HL-60 (cell line): ENCODE measurements at regions not wholly inside any gene's neighbourhood (a gene's known extent, or its start where the extent isn't known, plus 50 kb on each side); places are given as distances from the start of the nearest gene placed in this dataset.

Source experiments
- DNase-seq, 2 experiments: peaks; one replicate each; pipeline ENCODE4 v3.0.0-alpha.2; 2010 to 2020; ENCODE audit warnings: low read depth in 1 of 2, low spot score in 1 of 2
- H3K27ac ChIP-seq: fragments of 250-450 bp; sonication (Bioruptor Pico); replicated peaks from 2 replicates; pipeline ENCODE4 v1.5.1; 2020; ENCODE audit warnings: mild to moderate bottlenecking, moderate library complexity
- H3K27me3 ChIP-seq: fragments of 250-450 bp; sonication (Bioruptor Pico); 2 replicates; pipeline ENCODE4 v1.5.1; 2021; ENCODE audit warnings: mild to moderate bottlenecking, moderate library complexity; ENCODE audit not compliant: insufficient read depth, poor library complexity, severe bottlenecking
- H3K4me3 ChIP-seq: replicated peaks from 2 replicates; pipeline ENCODE4 v1.5.1; 2011; ENCODE audit warnings: mild to moderate bottlenecking, control low read depth, low read length; ENCODE audit not compliant: insufficient read depth
- CTCF ChIP-seq: IDR thresholded peaks from one replicate; pipeline ENCODE4 v1.5.1; 2011; ENCODE audit warnings: low read length, control low read depth, inconsistent platforms; ENCODE audit not compliant: insufficient read depth
- GABPA ChIP-seq: IDR thresholded peaks from 2 replicates; pipeline ENCODE4 v1.6.1; 2012; ENCODE audit warnings: low read depth
- POLR2AphosphoS5 ChIP-seq: IDR thresholded peaks from 2 replicates; pipeline ENCODE4 v1.6.1; 2012; ENCODE audit warnings: low read depth
- REST ChIP-seq: IDR thresholded peaks from 2 replicates; pipeline ENCODE4 v1.6.1; 2012; ENCODE audit warnings: low read depth; ENCODE audit not compliant: insufficient replicate concordance
- SPI1 ChIP-seq: IDR thresholded peaks from 2 replicates; pipeline ENCODE4 v1.6.1; 2012; ENCODE audit warnings: low read depth, mild to moderate bottlenecking, borderline replicate concordance

GRCh38 chr12:47551426-47551851, 154.4 kb downstream of the RPAP3 start:
- TF ChIP-seq CTCF (no peak), GABPA (no peak), REST (no peak), POLR2AphosphoS5 (no peak), SPI1 (no peak)
- Histone ChIP-seq H3K4me3 (no peak overlapping the region), H3K27ac (no peak overlapping the region), H3K27me3 (no peaks in the 10 kb centered on the region)
- DNase-seq, result no peak

GRCh38 chr12:47549258-47549657, 156.6 kb downstream of the RPAP3 start:
- H3K4me3 ChIP-seq, result no peak overlapping the region
- no peak for DNase-seq
- H3K27me3 ChIP-seq, result no peaks in the 10 kb centered on the region
- no peak overlapping the region for H3K27ac ChIP-seq
- TF ChIP-seq REST, result no peak

GRCh38 chr12:47548401-47548800, 157.4 kb downstream of the RPAP3 start:
- Histone ChIP-seq H3K4me3 (no peak overlapping the region), H3K27ac (no peak overlapping the region), H3K27me3 (no peaks in the 10 kb centered on the region)
- DNase-seq, result no peak
- TF ChIP-seq CTCF, result no peak
- no peak for TF ChIP-seq GABPA
- TF ChIP-seq REST, result no peak
- TF ChIP-seq POLR2AphosphoS5, result no peak
- no peak for TF ChIP-seq SPI1

GRCh38 chr12:47547077-47547476, 158.8 kb downstream of the RPAP3 start:
- no peak overlapping the region for H3K4me3 ChIP-seq
- TF ChIP-seq SPI1, result no peak
- no peak for TF ChIP-seq REST
- no peak for TF ChIP-seq POLR2AphosphoS5
- H3K27ac ChIP-seq, result no peak overlapping the region
- no peaks in the 10 kb centered on the region for H3K27me3 ChIP-seq
- DNase-seq, result no peak
